Sciatic nerve (tissue), 2 donors: ENCODE measurements at regions not wholly inside any gene's neighbourhood (a gene's known extent, or its start where the extent isn't known, plus 50 kb on each side); places are given as distances from the start of the nearest gene placed in this dataset.

Experiments used
- ATAC-seq: fragments of 200-7000 bp; cut with Tn5 transposase; one replicate; pipeline ENCODE4 v1.9.1; 2020; ENCODE audit warnings: mild to moderate bottlenecking, moderate library complexity
- DNase-seq: peaks from one replicate; pipeline ENCODE4 v3.0.0-alpha.2; 2020; ENCODE audit warnings: low spot score
- intact Hi-C: fragments of 100-400 bp; cut with DNase I; formaldehyde crosslinking; loops from one replicate; pipeline ENCODE4 v1.14.2; 2022
- donor health status: DM: no; HTN: no; CAD: no.
- donor health status: DM: no; HTN: no; CAD: no.

GRCh38 chr17:73863761-73864535 is 219.7 kb upstream of the SDK2 start:
- intact Hi-C loops = no loop called here
- DNase-seq = no peak
- ATAC-seq = no peak

GRCh38 chr17:73865831-73866230 is 221.6 kb upstream of the SDK2 start:
- intact Hi-C loops = no loop called here
- DNase-seq (no peak), ATAC-seq (no peak)

GRCh38 chr17:73867056-73867455 is 222.8 kb upstream of the SDK2 start:
- intact Hi-C loops = no loop called here
- DNase-seq (no peak), ATAC-seq (no peak)

DNA sequence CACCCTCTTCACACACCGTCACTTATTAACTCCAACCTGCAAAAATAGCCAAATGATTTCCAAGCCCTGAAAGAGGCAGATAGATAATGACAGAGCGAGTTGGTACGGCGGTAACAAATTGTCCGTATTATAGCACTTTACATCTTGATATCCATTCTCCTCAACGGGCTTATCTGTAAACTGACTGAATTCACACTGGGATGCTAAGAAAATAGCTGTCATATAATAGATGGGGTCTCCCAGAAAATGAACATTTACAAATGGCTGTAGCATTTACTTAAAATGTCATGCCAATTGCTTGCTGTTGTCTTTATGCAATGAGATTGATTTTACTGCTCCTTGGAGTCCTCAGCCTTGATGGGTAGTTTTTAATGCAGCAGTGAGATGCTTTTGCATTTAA is 225.8 kb upstream of the SDK2 start:
- ATAC-seq (no peak), DNase-seq (no peak)
- intact Hi-C loops = no loop called here

- DNase-seq (no peak), ATAC-seq (no peak)
- intact Hi-C loops = no loop called here
Measured at GRCh38 chr17:73870473-73870872, 226.2 kb upstream of the SDK2 start.

DNA sequence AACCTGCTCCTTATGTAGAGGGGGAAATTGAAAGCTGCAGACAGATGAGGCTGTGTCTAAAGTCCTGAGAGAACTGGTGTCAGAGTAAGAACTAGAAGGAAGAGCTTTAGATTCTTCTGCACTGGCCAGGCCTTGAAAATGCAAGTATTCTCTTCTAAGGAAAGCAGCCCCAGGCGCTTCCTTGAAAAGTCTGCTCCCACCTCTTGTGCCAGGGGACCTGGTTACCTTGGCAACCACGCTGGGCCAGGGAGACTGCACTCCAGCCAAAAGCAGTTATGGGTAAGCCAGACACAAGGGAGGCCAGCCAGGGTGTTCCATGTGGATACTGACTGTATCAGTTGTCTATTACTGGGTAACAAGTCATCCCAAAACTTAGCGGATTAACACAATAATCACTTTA is 228.6 kb upstream of the SDK2 start:
- DNase-seq (no peak), ATAC-seq (no peak)
- intact Hi-C loops = no loop called here

GRCh38 chr17:73874008-73874720 is 229.9 kb upstream of the SDK2 start:
- DNase-seq (no peak), ATAC-seq (no peak)
- intact Hi-C loops = no loop called here

DNA sequence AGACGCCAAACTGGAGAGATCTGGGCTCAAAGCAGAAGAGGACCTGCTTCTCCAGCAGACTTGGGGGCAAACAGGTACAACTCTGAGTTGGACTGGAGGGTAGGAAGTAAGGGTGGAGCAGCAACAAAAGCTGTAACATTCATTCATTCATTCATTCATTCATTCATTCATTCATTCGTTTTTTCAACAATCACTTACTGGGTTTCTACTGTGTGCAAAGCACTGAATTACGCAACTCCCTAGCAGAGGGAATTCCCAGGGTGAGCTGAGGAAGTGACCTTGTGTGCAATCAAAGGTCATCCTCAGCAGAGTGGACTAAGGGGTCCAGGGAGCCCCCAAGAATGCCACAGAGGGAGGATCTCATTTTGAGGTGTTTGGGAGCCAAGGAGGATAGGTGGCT is 231.1 kb upstream of the SDK2 start:
- DNase-seq (no peak), ATAC-seq (no peak)
- intact Hi-C loops = no loop called here

- intact Hi-C loops = no loop called here
- no peak for DNase-seq
- ATAC-seq = no peak
Measured at GRCh38 chr17:73877962-73878361, 233.7 kb upstream of the SDK2 start.

GRCh38 chr17:73878923-73879322 is 234.7 kb upstream of the SDK2 start:
- DNase-seq = no peak
- intact Hi-C loops = no loop called here

GRCh38 chr17:73879987-73880386 is 235.7 kb upstream of the SDK2 start:
- DNase-seq (no peak), ATAC-seq (no peak)
- intact Hi-C loops = no loop called here

More at GRCh38 chr17:73878923-73879322, 234.7 kb upstream of the SDK2 start:
- ATAC-seq = no peak

DNA sequence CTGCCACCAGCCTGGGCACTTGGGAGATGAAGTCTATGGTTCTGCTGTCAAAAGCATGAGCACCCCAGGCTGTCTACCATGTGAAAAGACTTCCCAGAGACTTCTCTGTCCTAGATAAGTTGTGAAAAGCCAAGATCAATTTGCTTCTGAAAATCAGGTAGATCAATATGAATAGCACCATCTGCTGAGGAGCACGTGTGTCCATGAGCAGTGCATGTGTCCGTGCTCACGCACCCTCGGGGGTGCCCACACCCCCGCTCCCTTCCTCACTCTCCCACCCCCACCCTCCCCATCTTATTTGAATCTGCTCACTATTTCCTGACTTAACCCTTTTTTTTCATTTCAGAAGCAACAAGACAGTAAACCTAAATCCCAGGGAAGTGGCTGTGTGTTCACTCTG is 238.3 kb upstream of the SDK2 start:
- intact Hi-C loops = no loop called here
- DNase-seq = no peak
- ATAC-seq = no peak

GRCh38 chr17:73883175-73883574 is 238.9 kb upstream of the SDK2 start:
- ATAC-seq = no peak
- intact Hi-C loops = no loop called here
- DNase-seq = no peak

DNA sequence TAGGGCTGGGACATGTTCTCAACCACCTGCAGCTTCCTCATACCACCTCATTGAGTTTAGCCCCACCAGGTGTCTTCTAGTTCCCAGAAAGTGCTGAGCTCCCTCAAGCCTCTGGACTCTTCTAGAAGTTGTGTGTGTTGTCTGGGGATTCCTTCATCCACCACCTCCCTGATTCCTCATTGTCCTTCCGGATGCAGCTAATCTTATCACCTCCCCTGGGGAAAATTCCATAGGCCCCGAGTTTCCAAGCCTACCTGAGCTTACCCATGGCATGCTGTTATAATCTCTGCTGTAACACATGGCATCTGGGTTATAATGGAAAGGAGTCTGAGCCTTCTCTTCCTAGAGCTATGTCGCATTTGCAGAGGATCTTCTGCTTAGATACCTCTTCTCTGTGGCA is 243.5 kb upstream of the SDK2 start:
- DNase-seq (no peak), ATAC-seq (no peak)
- intact Hi-C loops = no loop called here

- ATAC-seq = no peak
- DNase-seq = no peak
- intact Hi-C loops = no loop called here
Measured at GRCh38 chr17:73888862-73889261, 244.6 kb upstream of the SDK2 start.

GRCh38 chr17:73889439-73889838 is 245.2 kb upstream of the SDK2 start:
- DNase-seq (no peak), ATAC-seq (no peak)
- intact Hi-C loops = no loop called here

GRCh38 chr17:73890831-73891405 is 246.7 kb upstream of the SDK2 start:
- DNase-seq = no peak
- intact Hi-C loops = no loop called here
- no peak for ATAC-seq

DNA sequence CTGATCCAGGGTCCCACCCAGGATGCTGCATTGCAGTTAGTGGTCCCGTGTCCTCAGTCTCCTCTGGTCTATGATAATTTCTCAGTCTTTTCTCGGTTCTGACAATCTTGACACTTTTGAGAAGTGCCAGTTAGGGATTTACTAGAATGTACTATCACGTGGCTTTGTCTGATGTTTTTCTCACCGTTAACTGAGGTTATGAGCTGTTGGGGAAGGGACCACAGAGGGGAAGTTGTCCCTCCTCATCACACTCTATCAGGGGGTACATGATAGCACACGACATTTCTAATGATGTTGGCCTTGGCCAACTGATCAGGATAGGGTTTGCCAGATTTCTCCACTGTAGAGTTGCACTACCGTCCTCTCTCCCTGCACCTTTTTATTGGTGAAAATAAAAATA is 250.9 kb upstream of the SDK2 start:
- DNase-seq (no peak), ATAC-seq (no peak)
- intact Hi-C loops = no loop called here

DNA sequence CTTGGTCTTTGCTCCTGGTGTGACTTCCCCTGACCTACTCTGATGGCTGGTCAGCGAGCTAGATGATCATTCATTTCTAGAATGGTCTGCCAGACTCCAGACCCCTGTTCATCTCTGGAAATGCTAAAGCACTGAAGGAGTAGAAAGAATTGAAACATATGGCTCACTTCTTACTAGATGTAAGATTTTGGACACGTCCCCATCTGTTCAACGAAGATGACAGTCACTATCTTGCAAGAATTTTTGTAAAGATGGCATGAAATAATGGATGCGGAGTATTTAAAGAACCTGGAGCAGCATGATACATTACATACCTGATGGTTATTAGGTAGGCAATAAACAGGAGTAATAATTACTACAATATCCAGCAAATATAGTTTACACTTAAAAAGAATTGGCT is 252.7 kb upstream of the SDK2 start:
- intact Hi-C loops = no loop called here
- DNase-seq (no peak), ATAC-seq (no peak)

- intact Hi-C loops = no loop called here
Measured at GRCh38 chr17:73899839-73900238, 255.6 kb upstream of the SDK2 start.

More at GRCh38 chr17:73899839-73900238, 255.6 kb upstream of the SDK2 start:
- ATAC-seq (no peak), DNase-seq (no peak)
